ENCODE measurements at regions not wholly inside any gene's neighbourhood (a gene's known extent, or its start where the extent isn't known, plus 50 kb on each side); places are given as distances from the start of the nearest gene placed in this dataset.

DNA sequence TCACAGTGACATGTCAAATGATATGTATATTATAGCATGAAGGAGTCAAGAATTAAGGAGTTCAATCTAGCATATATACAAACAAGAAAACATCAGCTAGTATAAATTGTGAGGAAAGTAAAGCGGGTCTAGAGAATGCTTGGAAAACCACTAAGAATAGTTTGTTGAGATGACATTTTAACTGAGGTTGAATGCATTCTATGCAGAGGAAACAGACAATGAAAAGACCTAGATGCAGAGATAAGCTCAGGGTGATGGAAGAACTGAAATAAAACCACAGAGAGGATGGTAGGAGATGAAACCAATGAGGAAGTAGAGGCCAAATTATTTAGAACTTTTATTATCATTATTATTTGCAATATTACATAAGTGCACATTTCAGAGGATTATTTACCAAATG is 803.6 kb upstream of the FANCL start:
- Histone ChIP-seq H3K27me3 (ENCODE audit: insufficient read depth, poor library complexity, severe bottlenecking) (no peaks in the 10 kb centered on the region), H3K27ac (replicated peaks) (no peak overlapping the region), H3K4me3 (replicated peaks; ENCODE audit: insufficient read depth, low read length) (no peak overlapping the region)
- DNase-seq (ENCODE audit: low read depth in 1 of 2, low spot score in 1 of 2): no peak
- TF ChIP-seq POLR2AphosphoS5 (IDR thresholded peaks at IDR 0.05; ENCODE audit: low read depth): no peak
- TF ChIP-seq, protein P1, sequence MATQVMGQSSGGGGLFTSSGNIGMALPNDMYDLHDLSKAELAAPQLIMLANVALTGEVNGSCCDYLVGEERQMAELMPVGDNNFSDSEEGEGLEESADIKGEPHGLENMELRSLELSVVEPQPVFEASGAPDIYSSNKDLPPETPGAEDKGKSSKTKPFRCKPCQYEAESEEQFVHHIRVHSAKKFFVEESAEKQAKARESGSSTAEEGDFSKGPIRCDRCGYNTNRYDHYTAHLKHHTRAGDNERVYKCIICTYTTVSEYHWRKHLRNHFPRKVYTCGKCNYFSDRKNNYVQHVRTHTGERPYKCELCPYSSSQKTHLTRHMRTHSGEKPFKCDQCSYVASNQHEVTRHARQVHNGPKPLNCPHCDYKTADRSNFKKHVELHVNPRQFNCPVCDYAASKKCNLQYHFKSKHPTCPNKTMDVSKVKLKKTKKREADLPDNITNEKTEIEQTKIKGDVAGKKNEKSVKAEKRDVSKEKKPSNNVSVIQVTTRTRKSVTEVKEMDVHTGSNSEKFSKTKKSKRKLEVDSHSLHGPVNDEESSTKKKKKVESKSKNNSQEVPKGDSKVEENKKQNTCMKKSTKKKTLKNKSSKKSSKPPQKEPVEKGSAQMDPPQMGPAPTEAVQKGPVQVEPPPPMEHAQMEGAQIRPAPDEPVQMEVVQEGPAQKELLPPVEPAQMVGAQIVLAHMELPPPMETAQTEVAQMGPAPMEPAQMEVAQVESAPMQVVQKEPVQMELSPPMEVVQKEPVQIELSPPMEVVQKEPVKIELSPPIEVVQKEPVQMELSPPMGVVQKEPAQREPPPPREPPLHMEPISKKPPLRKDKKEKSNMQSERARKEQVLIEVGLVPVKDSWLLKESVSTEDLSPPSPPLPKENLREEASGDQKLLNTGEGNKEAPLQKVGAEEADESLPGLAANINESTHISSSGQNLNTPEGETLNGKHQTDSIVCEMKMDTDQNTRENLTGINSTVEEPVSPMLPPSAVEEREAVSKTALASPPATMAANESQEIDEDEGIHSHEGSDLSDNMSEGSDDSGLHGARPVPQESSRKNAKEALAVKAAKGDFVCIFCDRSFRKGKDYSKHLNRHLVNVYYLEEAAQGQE (IDR thresholded peaks at IDR 0.05; ENCODE audit: insufficient replicate concordance, low read depth): no peak

DNA sequence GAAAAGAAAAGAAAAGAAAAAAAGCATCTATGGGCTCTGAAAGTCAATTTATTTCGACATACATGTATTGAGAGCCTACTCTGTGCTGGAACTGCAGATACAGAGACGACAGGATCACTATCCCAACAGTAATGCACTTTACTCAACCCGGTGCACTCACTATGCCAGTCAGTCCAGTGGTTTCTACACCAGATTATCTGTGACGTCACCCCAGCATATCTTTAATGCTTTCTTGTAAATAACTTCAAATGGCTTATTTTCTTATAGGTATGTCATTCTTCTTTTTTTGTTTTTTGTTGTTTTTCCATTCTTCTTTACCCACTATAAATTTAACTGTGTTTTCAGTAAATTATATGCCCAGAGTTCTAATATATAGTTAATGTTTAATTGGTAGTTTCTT is 800.0 kb upstream of the FANCL start:
- DNase-seq (ENCODE audit: low read depth in 1 of 2, low spot score in 1 of 2): no peak
- no peak overlapping the region for H3K4me3 ChIP-seq (replicated peaks; ENCODE audit: insufficient read depth, low read length)
- H3K27me3 ChIP-seq (ENCODE audit: insufficient read depth, poor library complexity, severe bottlenecking): no peaks in the 10 kb centered on the region
- no peak overlapping the region for H3K27ac ChIP-seq (replicated peaks)
- TF ChIP-seq SPI1 (IDR thresholded peaks at IDR 0.05; ENCODE audit: borderline replicate concordance, low read depth) (no peak), POLR2AphosphoS5 (IDR thresholded peaks at IDR 0.05; ENCODE audit: low read depth) (no peak), GABPA (IDR thresholded peaks at IDR 0.05; ENCODE audit: low read depth) (no peak)
- TF ChIP-seq, protein P2, sequence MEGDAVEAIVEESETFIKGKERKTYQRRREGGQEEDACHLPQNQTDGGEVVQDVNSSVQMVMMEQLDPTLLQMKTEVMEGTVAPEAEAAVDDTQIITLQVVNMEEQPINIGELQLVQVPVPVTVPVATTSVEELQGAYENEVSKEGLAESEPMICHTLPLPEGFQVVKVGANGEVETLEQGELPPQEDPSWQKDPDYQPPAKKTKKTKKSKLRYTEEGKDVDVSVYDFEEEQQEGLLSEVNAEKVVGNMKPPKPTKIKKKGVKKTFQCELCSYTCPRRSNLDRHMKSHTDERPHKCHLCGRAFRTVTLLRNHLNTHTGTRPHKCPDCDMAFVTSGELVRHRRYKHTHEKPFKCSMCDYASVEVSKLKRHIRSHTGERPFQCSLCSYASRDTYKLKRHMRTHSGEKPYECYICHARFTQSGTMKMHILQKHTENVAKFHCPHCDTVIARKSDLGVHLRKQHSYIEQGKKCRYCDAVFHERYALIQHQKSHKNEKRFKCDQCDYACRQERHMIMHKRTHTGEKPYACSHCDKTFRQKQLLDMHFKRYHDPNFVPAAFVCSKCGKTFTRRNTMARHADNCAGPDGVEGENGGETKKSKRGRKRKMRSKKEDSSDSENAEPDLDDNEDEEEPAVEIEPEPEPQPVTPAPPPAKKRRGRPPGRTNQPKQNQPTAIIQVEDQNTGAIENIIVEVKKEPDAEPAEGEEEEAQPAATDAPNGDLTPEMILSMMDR (IDR thresholded peaks at IDR 0.05; ENCODE audit: insufficient read depth, low read length): no peak
- TF ChIP-seq, protein P1 (IDR thresholded peaks at IDR 0.05; ENCODE audit: insufficient replicate concordance, low read depth): no peak

DNA sequence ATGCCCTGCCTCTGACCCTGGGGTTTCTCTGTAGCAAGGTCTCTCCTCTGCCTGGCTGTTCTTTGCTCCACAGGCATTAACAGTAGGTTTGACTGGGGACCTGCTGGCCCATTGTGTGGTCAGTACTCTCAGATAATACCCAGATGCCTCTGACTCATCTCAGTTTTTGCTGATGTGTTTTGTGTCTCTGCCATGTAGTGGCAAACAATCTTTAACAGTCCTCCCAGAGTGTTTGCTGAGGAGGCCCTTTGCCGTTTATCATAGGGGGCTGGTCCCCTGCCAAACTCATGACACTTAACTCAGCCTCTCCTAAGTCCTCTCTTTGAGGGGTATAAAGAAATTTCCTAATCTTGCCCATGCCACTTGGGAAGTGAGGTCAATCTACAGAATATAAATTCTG is 793.7 kb upstream of the FANCL start:
- H3K4me3 ChIP-seq (replicated peaks; ENCODE audit: insufficient read depth, low read length): no peak overlapping the region
- TF ChIP-seq POLR2AphosphoS5 (IDR thresholded peaks at IDR 0.05; ENCODE audit: low read depth): no peak
- TF ChIP-seq SPI1 (IDR thresholded peaks at IDR 0.05; ENCODE audit: borderline replicate concordance, low read depth): no peak
- no peak for TF ChIP-seq GABPA (IDR thresholded peaks at IDR 0.05; ENCODE audit: low read depth)
- TF ChIP-seq, protein P1 (IDR thresholded peaks at IDR 0.05; ENCODE audit: insufficient replicate concordance, low read depth): no peak
- no peak overlapping the region for H3K27ac ChIP-seq (replicated peaks)
- H3K27me3 ChIP-seq (ENCODE audit: insufficient read depth, poor library complexity, severe bottlenecking): no peaks in the 10 kb centered on the region
- no peak for DNase-seq (ENCODE audit: low read depth in 1 of 2, low spot score in 1 of 2)

DNA sequence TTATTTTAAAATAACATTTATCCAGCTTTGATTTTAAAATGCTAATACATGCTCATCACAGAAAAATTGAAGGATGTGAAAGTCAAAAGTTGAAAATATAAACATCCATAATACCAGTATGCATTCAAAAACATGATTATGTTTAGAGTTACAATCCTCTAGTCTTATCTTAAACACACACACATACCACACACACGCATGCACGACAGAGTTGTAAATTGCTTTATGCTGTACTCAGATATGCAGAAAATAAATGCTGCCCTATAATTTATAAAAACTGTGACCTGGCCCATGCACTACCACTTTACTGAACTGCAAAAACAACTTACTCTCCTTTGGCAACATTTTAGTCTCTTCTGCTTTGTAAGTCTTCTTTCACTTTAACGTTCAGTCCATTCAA is 793.0 kb upstream of the FANCL start:
- TF ChIP-seq, protein P2 (IDR thresholded peaks at IDR 0.05; ENCODE audit: insufficient read depth, low read length): no peak
- TF ChIP-seq POLR2AphosphoS5 (IDR thresholded peaks at IDR 0.05; ENCODE audit: low read depth) (no peak), GABPA (IDR thresholded peaks at IDR 0.05; ENCODE audit: low read depth) (no peak), SPI1 (IDR thresholded peaks at IDR 0.05; ENCODE audit: borderline replicate concordance, low read depth) (no peak)
- TF ChIP-seq, protein P1 (IDR thresholded peaks at IDR 0.05; ENCODE audit: insufficient replicate concordance, low read depth): no peak
- Histone ChIP-seq H3K27me3 (ENCODE audit: insufficient read depth, poor library complexity, severe bottlenecking) (no peaks in the 10 kb centered on the region), H3K27ac (replicated peaks) (no peak overlapping the region), H3K4me3 (replicated peaks; ENCODE audit: insufficient read depth, low read length) (no peak overlapping the region)
- DNase-seq (ENCODE audit: low read depth in 1 of 2, low spot score in 1 of 2): no peak

Data from HL-60 (cell line).